ENCODE measurements at regions not wholly inside any gene's neighbourhood (a gene's known extent, or its start where the extent isn't known, plus 50 kb on each side); places are given as distances from the start of the nearest gene placed in this dataset.

- Mint-ChIP-seq H3K4me3 (no peak overlapping the region), H3K36me3 (ENCODE audit: insufficient read depth in 1 of 3, low read depth in 3 of 3) (no peaks in the 10 kb centered on the region), H3K27ac (no peak overlapping the region), H3K27me3 (ENCODE audit: low read depth) (peaks cover 11% of the 10 kb centered on the region), H3K9me3 (no peaks in the 10 kb centered on the region; a peak in 1 of 5 replicates), H3K4me1 (peaks cover 0 to 4% of the 10 kb centered on the region in 2 experiments; a peak in 2 of 4 replicates)
- no peak overlapping the region for H3K4me2 ChIP-seq (ENCODE audit: insufficient read depth, insufficient read length, low read length)
- H3K27ac ChIP-seq (ENCODE audit: insufficient read length, low read depth, low read length) = no peak overlapping the region
- H2BK5ac ChIP-seq (ENCODE audit: insufficient read length, low read length) = no peak overlapping the region
- TF ChIP-seq CTCF (conservative IDR thresholded peaks at IDR 0.05) = no peak
- H3K4me1 ChIP-seq (ENCODE audit: insufficient read depth, low read length) = no peaks in the 10 kb centered on the region
- no peak overlapping the region for H2BK20ac ChIP-seq (ENCODE audit: low read depth, low read length, poor library complexity, severe bottlenecking)
- no peak overlapping the region for H2BK12ac ChIP-seq (ENCODE audit: insufficient read length, low read depth, low read length)
- no peak overlapping the region for H2AK5ac ChIP-seq (ENCODE audit: insufficient read length, low read length)
- no peaks in the 10 kb centered on the region for H3K79me1 ChIP-seq (ENCODE audit: insufficient read depth, low read depth, low read length, poor library complexity, severe bottlenecking)
- no peak overlapping the region for H4K8ac ChIP-seq (replicated peaks; ENCODE audit: insufficient read length, low read depth, low read length)
- H3K18ac ChIP-seq (ENCODE audit: insufficient read length, low read depth, low read length) = no peak overlapping the region
- no peaks in the 10 kb centered on the region for H3K79me2 ChIP-seq (ENCODE audit: insufficient read depth, low read length)
- no peaks in the 10 kb centered on the region for H3K27me3 ChIP-seq (ENCODE audit: insufficient read depth, low read length)
- no peak overlapping the region for H2BK120ac ChIP-seq (ENCODE audit: low read depth, low read length, poor library complexity, severe bottlenecking)
- no peak overlapping the region for H2BK15ac ChIP-seq (ENCODE audit: low read depth, low read length)
- no peak overlapping the region for H3K56ac ChIP-seq (ENCODE audit: insufficient read length, low read depth, low read length)
- no peak overlapping the region for H3K9ac ChIP-seq (ENCODE audit: extremely low read depth, insufficient read length, low read length)
- no peak overlapping the region for H3K4ac ChIP-seq (ENCODE audit: low read depth, low read length)
- H3T11ph ChIP-seq (ENCODE audit: low read length) = no peak overlapping the region
- no peak overlapping the region for H4K5ac ChIP-seq (ENCODE audit: insufficient read length, low read depth, low read length)
- H3K23ac ChIP-seq (ENCODE audit: insufficient read length, low read depth, low read length) = no peak overlapping the region
- H3K14ac ChIP-seq (ENCODE audit: insufficient read depth, low read length) = no peak overlapping the region
- no CpG with 5 or more reads among the region's 2 CpGs for WGBS (ENCODE audit: extremely low coverage, insufficient read length, low lambda C conversion rate)
- no peaks in the 10 kb centered on the region for H3K23me2 ChIP-seq (ENCODE audit: insufficient read length, low read depth, low read length, poor library complexity, severe bottlenecking)
- H4K20me1 ChIP-seq (ENCODE audit: control insufficient read depth, insufficient read depth, insufficient read length) = no peaks in the 10 kb centered on the region
- no peaks in the 10 kb centered on the region for H3K9me3 ChIP-seq (ENCODE audit: control insufficient read depth, low read depth, low read length)
- no peak overlapping the region for H2AFZ ChIP-seq (ENCODE audit: low read length)
- DNase-seq = no peak
- H4K91ac ChIP-seq (ENCODE audit: insufficient read length, low read depth, low read length) = no peak overlapping the region
Measured at GRCh38 chr12:123040106-123040505, 59.6 kb downstream of the ARL6IP4 start.
